ENCODE measurements at regions not wholly inside any gene's neighbourhood (a gene's known extent, or its start where the extent isn't known, plus 50 kb on each side); places are given as distances from the start of the nearest gene placed in this dataset.

DNA sequence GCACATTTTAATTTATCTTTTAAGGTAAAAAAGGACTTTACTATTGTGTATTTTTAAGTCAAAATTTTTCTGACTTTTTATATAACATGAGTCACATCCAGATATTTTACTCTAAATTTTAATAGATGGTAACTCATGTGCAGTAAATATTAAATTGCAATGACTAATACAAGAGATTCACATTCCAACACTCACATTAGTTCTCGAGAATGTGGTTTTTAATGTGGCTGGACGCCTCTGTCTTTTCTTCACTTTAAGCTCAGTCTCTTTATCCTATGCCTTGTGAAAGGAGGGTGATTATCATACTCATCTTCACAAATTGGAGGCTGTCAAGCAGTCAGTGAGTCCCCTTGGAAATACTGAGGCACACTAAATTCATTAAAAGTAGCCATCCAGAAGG lies 315.6 kb downstream of the HS3ST3B1 start:
- TF ChIP-seq, protein P1, sequence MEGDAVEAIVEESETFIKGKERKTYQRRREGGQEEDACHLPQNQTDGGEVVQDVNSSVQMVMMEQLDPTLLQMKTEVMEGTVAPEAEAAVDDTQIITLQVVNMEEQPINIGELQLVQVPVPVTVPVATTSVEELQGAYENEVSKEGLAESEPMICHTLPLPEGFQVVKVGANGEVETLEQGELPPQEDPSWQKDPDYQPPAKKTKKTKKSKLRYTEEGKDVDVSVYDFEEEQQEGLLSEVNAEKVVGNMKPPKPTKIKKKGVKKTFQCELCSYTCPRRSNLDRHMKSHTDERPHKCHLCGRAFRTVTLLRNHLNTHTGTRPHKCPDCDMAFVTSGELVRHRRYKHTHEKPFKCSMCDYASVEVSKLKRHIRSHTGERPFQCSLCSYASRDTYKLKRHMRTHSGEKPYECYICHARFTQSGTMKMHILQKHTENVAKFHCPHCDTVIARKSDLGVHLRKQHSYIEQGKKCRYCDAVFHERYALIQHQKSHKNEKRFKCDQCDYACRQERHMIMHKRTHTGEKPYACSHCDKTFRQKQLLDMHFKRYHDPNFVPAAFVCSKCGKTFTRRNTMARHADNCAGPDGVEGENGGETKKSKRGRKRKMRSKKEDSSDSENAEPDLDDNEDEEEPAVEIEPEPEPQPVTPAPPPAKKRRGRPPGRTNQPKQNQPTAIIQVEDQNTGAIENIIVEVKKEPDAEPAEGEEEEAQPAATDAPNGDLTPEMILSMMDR (IDR thresholded peaks at IDR 0.05 in 4 of 5, conservative IDR thresholded peaks at IDR 0.05 in 1 of 5) = no peak
- TF ChIP-seq POLR2A (IDR thresholded peaks at IDR 0.05) = no peak

Data from gastrocnemius medialis (tissue), 4 donors.